Amygdala (tissue), 56 donors: ENCODE measurements at regions not wholly inside any gene's neighbourhood (a gene's known extent, or its start where the extent isn't known, plus 50 kb on each side); places are given as distances from the start of the nearest gene placed in this dataset.
"Not testable (repeated sequence)": the region's sequence is repeated elsewhere in the genome, so short reads cannot be mapped to it uniquely, and the experiment has no call there.

ENCODE experiments used
- DNase-seq, 56 donors: peaks; one replicate each; lab custom pipeline; 2025; lab: John Stamatoyannopoulos, UW

DNA sequence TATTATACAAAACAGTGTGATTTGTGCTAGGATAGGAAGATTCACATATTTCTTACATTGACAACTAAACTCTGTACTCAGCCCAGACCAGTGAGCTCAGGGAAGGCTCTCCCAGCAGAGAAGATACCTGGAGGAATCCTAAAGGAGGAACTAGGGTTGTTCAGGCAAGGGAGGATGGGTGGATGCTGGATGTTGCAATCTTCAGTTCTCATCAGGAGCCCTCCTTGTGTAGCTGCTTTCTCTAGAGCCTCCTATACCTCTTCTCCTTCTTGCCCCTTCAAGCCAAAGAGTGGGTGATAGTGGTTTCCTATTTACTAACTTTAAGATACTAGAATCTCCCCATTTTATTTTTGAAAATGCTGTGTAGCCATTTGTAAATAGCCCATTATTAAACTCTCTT is 117.3 kb downstream of the NKX6-1 start:
- no peak for DNase-seq

- no peak for DNase-seq
Observed at GRCh38 chr4:84379917-84380641, 119.0 kb downstream of the NKX6-1 start.

- no peak for DNase-seq
Observed at GRCh38 chr4:84378983-84379382, 120.1 kb downstream of the NKX6-1 start.

DNA sequence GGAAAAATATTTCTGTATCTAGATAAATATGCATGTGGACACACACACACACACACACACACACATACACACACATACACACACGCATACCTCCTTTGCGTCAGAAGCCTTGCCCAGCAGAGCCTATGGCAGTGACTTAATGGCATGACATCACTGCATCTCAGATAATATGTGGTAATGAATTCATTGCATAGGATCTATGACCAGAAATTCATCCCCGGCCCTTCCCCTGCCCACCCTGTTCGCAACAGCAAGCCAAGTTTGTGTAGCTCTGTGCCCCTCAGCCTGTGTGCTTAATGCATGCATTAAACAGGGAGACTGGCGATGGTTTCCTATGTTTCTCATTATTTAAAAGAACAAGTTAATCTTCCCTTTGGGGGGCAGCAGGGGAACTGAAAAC is 120.7 kb downstream of the NKX6-1 start:
- DNase-seq = no peak

DNA sequence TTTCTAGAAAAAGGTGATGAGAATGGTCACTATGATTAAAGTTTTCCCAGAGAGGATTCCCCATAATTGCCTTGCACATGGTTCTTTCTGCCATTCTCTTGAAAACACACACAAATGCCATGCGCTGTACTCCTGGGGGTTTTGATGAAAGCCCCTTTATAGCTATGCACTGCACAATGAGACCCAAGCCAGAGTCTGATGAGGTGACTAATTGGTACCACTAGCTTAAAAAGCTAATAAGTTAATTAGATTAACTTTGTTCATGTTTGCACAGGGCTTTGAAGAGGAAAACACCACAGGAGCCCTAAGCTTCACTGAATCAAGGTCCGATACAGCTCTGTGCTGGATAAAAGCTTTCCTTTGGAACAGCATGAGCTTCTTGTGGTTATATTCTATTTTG is 132.2 kb downstream of the NKX6-1 start:
- no peak for DNase-seq

DNA sequence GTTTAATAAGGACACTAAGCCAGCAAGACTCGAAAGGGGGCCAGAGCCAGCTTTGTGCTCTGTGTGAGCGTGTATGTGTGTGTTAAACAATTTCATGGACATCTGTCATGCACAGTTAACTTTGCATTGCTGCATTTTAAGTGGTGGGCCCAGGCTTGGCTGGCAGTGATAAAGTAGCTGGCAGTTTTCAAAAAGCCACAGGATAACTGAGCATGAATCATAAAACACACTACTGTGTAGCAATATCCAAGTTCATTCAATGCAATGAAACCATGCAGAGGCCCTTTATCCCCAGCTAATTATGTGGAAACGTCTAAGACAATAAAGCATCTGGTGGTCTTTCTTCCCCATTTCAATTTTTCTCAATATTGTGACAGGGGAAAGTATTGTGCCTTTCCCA is 132.9 kb downstream of the NKX6-1 start:
- no peak for DNase-seq

DNA sequence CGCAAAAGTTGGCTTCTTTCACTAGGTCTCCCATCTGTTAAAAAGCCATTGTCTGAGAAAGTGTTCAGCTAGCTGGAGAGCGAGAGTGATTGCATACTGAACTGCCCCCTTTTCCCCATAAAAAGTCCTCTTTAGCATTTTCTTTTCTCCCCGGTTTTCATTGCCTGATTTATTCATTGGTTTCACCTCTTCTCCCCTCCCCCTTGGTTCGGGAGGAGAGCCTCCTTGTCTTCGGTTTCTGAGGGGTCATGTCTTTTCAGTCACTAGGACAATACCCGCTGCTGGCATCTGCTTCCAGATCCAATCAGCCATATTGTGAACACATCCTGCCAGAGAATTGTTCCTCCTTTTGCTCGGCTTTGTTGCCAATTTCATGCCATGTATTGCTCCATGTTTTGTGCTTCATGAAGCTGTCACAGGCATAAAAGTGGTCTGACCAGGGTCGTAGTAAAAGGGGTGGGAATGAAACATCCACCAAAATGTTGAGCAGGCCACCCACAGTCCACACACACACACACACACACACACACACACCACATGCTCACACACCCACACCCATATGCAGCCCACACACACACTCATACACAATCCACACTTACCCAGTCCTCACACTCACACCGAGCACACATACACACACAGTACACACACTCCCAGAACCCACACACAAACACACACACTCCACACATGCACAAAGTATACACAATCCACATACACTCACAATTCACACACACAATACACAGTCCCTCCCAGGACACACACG is 136.0 kb downstream of the NKX6-1 start:
- peak in 1 of 56 donors; percentile 6 for DNase-seq

GRCh38 chr4:84342161-84342560 is 156.9 kb downstream of the NKX6-1 start:
- no peak for DNase-seq

- no peak for DNase-seq
Observed at GRCh38 chr4:84341559-84341958, 157.5 kb downstream of the NKX6-1 start.

DNA sequence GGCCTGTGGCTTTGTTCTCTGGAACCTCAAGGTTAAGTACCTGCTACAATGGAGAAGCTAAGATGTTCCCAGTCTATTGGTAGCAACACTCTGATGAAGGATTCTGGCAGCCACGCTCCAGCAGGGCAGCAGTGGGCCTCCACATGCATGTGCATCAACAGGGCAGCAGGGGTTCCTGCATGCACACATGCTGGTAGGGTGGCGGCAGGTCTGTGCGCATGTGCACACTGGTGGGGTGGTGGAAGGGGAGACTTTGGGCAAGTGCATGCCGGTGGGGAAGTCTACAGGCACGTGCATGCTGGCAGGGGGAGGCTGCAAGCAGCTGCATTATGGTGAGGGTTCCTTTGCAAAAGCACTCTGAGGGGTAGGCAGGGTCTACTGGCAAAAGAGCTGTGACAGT is 160.7 kb downstream of the NKX6-1 start:
- no peak for DNase-seq

DNA sequence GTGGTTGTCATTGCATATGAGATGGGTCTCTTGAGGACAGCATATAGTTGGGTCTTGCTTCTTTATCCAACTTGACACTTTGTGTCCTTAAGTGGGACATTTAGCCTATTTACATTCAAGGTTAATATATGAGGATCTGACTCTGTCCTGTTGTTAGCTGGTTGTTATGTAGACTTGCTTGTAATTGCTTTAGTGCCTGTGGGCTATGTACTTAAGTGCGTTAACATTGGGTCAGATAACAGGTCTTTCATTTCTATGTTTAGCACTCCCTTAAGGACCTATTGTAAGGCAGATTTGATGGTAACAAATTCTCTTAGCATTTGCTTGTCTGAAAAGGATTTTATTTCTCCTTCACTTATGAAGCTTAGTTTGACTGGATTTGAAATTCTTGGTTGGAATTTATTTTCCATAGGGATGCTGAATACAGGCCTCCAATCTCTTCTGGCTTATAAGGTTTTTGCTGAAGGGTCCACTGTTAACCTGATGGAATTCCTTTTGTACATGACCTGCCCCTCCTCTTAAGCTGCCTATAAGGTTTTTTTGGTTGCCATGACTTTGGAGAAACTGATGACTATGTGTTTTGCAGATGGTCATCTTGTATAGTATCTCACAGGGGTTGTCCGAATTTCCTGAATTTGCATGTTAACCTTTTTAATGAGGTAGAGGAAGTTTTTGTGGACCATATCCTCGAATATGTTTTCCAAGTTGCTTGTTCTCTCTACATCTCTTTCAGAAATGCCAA is 162.0 kb downstream of the NKX6-1 start:
- no peak for DNase-seq

- DNase-seq = no peak
Observed at GRCh38 chr4:84327526-84327925, 171.6 kb downstream of the NKX6-1 start.

GRCh38 chr4:84325625-84326024 is 173.5 kb downstream of the NKX6-1 start:
- no peak for DNase-seq

DNA sequence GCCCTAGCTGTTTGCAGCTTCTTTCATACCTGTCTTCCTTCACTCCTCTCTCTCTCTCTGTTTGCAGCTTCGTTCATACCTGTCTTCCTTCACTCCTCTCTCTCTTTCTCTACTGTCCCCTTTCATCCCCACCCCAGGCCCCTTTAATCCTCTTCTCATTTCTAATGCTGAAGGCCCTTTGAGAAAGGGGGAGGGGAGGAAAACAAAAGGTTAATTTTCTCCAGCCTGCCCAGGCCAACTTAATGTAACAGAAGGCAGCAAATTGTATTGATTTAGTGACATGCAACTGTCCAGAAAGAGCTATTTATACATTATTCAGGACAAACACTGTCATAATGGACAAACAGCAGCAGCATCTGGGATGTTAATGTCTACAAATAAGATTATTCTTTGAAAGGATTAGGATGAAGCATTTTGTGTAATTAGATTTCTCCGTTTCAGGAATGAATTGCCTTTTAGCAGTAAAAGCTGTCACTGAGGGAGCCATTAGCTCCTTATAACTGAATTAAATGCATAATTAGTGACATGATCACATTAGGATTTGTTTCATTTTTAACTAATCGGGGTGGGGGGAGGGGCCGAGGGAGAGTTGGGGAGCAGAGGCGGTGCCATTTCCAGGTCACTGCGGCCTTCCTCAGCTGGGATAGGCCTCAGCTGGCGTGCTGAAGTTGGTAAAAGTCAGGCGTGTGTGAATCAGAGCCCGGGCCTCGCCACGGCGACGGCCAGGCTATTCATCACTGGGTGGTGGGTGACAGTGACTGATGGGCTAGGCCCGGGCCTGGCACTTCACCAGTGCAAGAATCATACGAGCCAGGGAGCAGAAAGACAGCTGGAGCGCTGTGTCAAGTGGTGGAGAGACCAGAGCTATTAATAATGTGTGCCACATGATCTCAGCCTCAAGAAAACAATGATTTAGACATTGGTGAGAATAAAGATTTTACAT is 174.5 kb downstream of the NKX6-1 start:
- peak in 11 of 56 donors; percentile 1 to 34 (median 5) for DNase-seq

DNA sequence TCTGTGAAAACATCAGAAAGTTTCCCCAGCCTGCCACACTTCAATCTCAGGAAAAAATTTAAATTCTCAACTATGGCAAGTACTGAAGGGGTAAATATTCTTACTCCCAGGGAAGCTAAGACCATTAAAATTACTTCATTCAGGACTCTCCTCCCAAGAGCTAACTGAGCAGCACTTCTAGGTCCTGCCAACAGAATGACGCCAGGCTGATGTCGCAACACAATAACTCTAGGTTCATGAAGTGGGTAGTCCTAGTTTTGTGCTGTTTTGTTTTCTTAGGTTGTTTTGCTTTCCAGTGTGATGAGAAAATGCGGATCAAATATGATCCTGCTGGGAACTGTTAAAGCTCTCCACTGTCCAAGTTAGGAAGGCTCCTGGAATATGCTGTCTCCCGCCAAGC is 180.0 kb downstream of the NKX6-1 start:
- DNase-seq = no peak

DNA sequence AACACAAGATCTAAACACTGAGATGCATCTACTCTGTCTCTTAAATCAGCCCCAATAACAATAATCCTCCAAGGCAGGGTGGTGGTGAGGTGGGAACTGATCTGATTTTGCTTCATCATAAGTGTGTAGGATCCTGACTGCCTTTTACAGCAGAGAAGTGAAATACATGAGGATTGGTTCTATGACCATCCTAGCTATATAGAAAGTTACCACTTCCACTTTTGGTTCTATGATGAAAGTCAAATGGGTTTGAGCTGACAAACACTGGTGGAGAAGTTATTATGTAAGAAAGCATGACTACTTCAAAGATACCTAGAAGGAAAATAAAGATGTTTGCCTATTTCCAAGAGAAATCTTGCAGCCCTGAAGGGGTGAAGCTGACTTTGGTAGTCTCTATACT is 181.6 kb downstream of the NKX6-1 start:
- no peak for DNase-seq

DNA sequence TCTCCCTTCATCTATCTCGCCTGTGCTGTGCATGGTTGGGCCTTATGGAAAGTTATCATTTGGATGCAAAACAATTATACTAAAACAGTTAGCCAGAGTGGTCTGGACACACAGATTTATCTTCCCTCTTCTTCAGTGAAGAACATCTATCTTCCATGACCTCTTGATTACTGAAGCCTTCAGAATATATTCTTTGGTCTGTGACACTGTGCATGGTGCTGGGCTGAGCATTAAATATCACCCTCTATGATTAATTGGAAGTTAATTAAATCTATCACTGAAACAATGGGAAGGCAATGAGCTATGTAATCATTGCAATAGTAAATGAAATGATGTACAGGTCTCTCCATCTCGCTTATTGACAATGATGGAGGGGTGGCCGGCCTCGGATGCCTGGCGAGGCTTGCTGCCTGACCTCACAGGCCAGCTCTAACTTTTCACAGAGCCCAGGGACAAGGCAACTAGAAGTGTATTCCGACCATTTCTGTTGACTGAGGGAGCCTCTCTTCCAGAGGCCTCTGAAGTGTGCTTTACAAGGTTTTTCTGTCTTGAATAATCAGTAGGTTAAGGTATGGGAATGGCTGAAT is 186.6 kb downstream of the NKX6-1 start:
- DNase-seq = no peak

DNA sequence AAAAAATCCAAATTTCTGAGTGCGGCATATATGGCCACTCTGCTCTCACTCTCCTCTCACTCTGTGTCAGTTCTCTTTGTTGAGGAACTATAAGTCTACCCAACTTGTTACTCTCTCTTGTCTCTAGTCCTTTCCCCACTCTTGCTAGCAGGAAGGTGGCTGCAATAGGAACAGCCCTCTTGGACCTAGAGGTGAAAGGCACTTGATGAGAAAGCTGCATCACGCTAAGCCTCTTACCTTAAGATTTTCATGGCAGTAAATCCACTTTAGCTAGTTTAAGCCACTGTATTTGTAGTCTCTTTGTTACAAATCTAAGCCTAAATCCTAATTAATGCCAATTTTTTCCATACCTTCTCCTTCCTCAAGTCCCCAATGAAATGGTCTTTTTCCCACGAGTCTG is 189.9 kb downstream of the NKX6-1 start:
- DNase-seq = no peak

DNA sequence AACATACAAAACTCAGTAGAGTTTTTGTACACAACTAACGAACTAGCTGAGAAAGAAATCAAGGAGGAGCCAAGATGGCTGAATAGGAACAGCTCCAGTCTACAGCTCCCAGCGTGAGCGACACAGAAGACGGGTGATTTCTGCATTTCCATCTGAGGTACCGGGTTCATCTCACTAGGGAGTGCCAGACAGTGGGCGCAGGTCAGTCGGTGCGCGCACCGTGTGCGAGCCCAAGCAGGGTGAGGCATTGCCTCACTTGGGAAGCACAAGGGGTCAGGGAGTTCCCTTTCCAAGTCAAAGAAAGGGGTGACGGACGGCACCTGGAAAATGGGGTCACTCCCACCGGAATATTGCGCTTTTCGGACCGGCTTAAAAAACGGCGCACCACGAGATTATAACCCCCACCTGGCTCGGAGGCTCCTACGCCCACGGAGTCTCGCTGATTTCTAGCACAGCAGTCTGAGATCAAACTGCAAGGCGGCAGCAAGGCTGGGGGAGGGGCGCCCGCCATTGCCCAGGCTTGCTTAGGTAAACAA is 200.3 kb downstream of the NKX6-1 start:
- DNase-seq = not testable (repeated sequence)
